ENCODE measurements at regions not wholly inside any gene's neighbourhood (a gene's known extent, or its start where the extent isn't known, plus 50 kb on each side); places are given as distances from the start of the nearest gene placed in this dataset.

- Histone ChIP-seq H2AFZ (ENCODE audit: low read depth, low read length) (no peak overlapping the region), H3K27me3 (ENCODE audit: control insufficient read depth in 2 of 2, insufficient read depth in 2 of 2, low read length in 2 of 2) (no peaks in the 10 kb centered on the region), H3K4me2 (ENCODE audit: insufficient read depth, low read length) (no peak overlapping the region), H3K9me3 (replicated peaks; ENCODE audit: control insufficient read depth, insufficient read depth, low read depth, low read length) (no peaks in the 10 kb centered on the region), H4K20me1 (replicated peaks; ENCODE audit: control insufficient read depth, insufficient read depth, low read length) (no peaks in the 10 kb centered on the region), H3K4me3 (no peak overlapping the region), H3K79me2 (ENCODE audit: control insufficient read depth, insufficient read depth, low read length) (no peaks in the 10 kb centered on the region), H3K36me3 (ENCODE audit: control insufficient read depth, insufficient read depth, low read length) (no peaks in the 10 kb centered on the region), H3K9ac (ENCODE audit: insufficient read depth in 1 of 2, low read depth in 2 of 2, low read length in 2 of 2) (no peak overlapping the region), H3K9me1 (ENCODE audit: control insufficient read depth, insufficient read depth, low read length) (no peaks in the 10 kb centered on the region), H3K27ac (ENCODE audit: extremely low read depth, low read depth, low read length) (no peak overlapping the region), H3K4me1 (replicated peaks in 1 of 2; ENCODE audit: control insufficient read depth in 2 of 2, insufficient read depth in 2 of 2, low read length in 2 of 2) (no peaks in the 10 kb centered on the region; a peak in 1 of 5 replicates)
- ChIA-PET CTCF (ENCODE audit: low intra/inter-chr PET ratio) (no interaction called here), POLR2A (no interaction called here)
- FAIRE-seq (no peak), ATAC-seq (no peak), DNase-seq (ENCODE audit: extremely low read depth in 1 of 4, low spot score in 3 of 4) (no peak)
- intact Hi-C loops (cut with micrococcal nuclease) = no loop called here
- in situ Hi-C loops (cut with MboI) = no loop called here
- TF ChIP-seq ZNF408 (CRISPR knock-in tag; IDR thresholded peaks at IDR 0.05; ENCODE audit: low read depth) (no peak), SRSF9 (IDR thresholded peaks at IDR 0.05; ENCODE audit: borderline replicate concordance, low read depth, low read length) (no peak), MYC (IDR thresholded peaks at IDR 0.05; ENCODE audit: low read depth, low read length) (no peak), MYC (CRISPR knock-in tag; IDR thresholded peaks at IDR 0.05; ENCODE audit: borderline replicate concordance, low read depth) (no peak), CREBBP (IDR thresholded peaks at IDR 0.05; ENCODE audit: low read depth, low read length) (no peak), RBBP5 (IDR thresholded peaks at IDR 0.05; ENCODE audit: borderline replicate concordance, insufficient read depth, low read length, poor library complexity, severe bottlenecking) (no peak)
- BruUV-seq (replicated peaks) = no TSS peak
- 91% methylated on average over 1 of the region's 1 CpG for WGBS (ENCODE audit: insufficient coverage, low coverage, missing lambda C conversion rate)
Observed at GRCh38 chr14:71582705-71583104, 349.5 kb upstream of the RGS6 start.

GRCh38 chr14:71583194-71583593 lies 349.0 kb upstream of the RGS6 start:
- ChIA-PET POLR2A (no interaction called here), CTCF (ENCODE audit: low intra/inter-chr PET ratio) (no interaction called here)
- no peaks in the 10 kb centered on the region for H3K4me1 ChIP-seq (replicated peaks in 1 of 2; ENCODE audit: control insufficient read depth in 2 of 2, insufficient read depth in 2 of 2, low read length in 2 of 2)
- intact Hi-C loops (cut with micrococcal nuclease) (no loop called here), in situ Hi-C loops (cut with MboI) (no loop called here)
- H3K9me3 ChIP-seq (replicated peaks; ENCODE audit: control insufficient read depth, insufficient read depth, low read depth, low read length) = no peaks in the 10 kb centered on the region
- BruUV-seq (replicated peaks) = no TSS peak
- no peak overlapping the region for H3K4me3 ChIP-seq
- H3K27ac ChIP-seq (ENCODE audit: extremely low read depth, low read depth, low read length) = no peak overlapping the region
- FAIRE-seq (no peak), DNase-seq (ENCODE audit: extremely low read depth in 1 of 4, low spot score in 3 of 4) (no peak), ATAC-seq (no peak)
- no peaks in the 10 kb centered on the region for H3K36me3 ChIP-seq (ENCODE audit: control insufficient read depth, insufficient read depth, low read length)
- WGBS (ENCODE audit: insufficient coverage, low coverage, missing lambda C conversion rate) = 71% methylated on average over 2 of the region's 2 CpGs
- no peaks in the 10 kb centered on the region for H3K9me1 ChIP-seq (ENCODE audit: control insufficient read depth, insufficient read depth, low read length)
- no peak overlapping the region for H2AFZ ChIP-seq (ENCODE audit: low read depth, low read length)
- no peaks in the 10 kb centered on the region for H3K79me2 ChIP-seq (ENCODE audit: control insufficient read depth, insufficient read depth, low read length)
- no peaks in the 10 kb centered on the region for H3K27me3 ChIP-seq (ENCODE audit: control insufficient read depth in 2 of 2, insufficient read depth in 2 of 2, low read length in 2 of 2)
- no peaks in the 10 kb centered on the region for H4K20me1 ChIP-seq (replicated peaks; ENCODE audit: control insufficient read depth, insufficient read depth, low read length)
- H3K9ac ChIP-seq (ENCODE audit: insufficient read depth in 1 of 2, low read depth in 2 of 2, low read length in 2 of 2) = no peak overlapping the region
- H3K4me2 ChIP-seq (ENCODE audit: insufficient read depth, low read length) = no peak overlapping the region
- TF ChIP-seq FOXP1 (CRISPR knock-in tag; IDR thresholded peaks at IDR 0.05) = no peak
- no peak for TF ChIP-seq CUX1 (CRISPR knock-in tag; IDR thresholded peaks at IDR 0.05)
- no peak for TF ChIP-seq RBM17 (IDR thresholded peaks at IDR 0.05; ENCODE audit: borderline replicate concordance, low read depth, low read length)
- TF ChIP-seq RBM25 (IDR thresholded peaks at IDR 0.05; ENCODE audit: low read depth, low read length, severe bottlenecking) = no peak
- no peak for TF ChIP-seq ZNF121 (CRISPR knock-in tag; conservative IDR thresholded peaks at IDR 0.05)
- TF ChIP-seq EHMT2 (IDR thresholded peaks at IDR 0.05) = no peak
- TF ChIP-seq NFXL1 (CRISPR knock-in tag; IDR thresholded peaks at IDR 0.05) = no peak

Measured in K562 (cell line).